Fibroblast of the aortic adventitia (primary cell): ENCODE measurements at regions not wholly inside any gene's neighbourhood (a gene's known extent, or its start where the extent isn't known, plus 50 kb on each side); places are given as distances from the start of the nearest gene placed in this dataset.

Source experiments
- DNase-seq: peaks from one replicate; pipeline ENCODE4 v3.0.0-alpha.2; 2010; ENCODE audit warnings: low read depth
- H3K4me3 ChIP-seq: 2 replicates; pipeline ENCODE4 v1.5.1; 2011; ENCODE audit warnings: low read depth, mild to moderate bottlenecking, control low read depth, low read length, moderate library complexity
- TF ChIP-seq, protein P1 (sequence below): IDR thresholded peaks from 2 replicates; pipeline ENCODE4 v1.5.1; 2011; ENCODE audit warnings: mild to moderate bottlenecking, low read length, control low read depth, inconsistent platforms; ENCODE audit not compliant: insufficient read depth

DNA sequence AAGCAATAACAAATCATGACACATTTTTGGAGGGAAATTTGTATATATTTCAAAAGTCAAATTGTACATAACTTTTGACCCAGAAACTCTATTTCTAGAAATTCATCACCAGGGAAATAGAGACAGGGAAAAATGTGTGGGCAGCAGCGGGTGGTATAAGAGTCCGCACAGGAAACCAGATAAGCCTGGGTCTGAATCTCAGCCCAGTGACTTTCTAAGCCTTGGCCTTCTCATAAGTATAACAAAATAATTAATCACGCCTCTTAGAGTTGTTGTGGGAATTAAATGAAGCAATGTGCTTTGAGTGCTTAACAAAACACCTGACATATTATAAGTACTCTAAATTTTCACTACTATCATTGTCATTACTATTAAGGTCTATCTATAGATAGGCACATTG is 149.2 kb upstream of the DAP start:
- no peak for DNase-seq
- TF ChIP-seq, protein P1, sequence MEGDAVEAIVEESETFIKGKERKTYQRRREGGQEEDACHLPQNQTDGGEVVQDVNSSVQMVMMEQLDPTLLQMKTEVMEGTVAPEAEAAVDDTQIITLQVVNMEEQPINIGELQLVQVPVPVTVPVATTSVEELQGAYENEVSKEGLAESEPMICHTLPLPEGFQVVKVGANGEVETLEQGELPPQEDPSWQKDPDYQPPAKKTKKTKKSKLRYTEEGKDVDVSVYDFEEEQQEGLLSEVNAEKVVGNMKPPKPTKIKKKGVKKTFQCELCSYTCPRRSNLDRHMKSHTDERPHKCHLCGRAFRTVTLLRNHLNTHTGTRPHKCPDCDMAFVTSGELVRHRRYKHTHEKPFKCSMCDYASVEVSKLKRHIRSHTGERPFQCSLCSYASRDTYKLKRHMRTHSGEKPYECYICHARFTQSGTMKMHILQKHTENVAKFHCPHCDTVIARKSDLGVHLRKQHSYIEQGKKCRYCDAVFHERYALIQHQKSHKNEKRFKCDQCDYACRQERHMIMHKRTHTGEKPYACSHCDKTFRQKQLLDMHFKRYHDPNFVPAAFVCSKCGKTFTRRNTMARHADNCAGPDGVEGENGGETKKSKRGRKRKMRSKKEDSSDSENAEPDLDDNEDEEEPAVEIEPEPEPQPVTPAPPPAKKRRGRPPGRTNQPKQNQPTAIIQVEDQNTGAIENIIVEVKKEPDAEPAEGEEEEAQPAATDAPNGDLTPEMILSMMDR, result no peak
- no peak overlapping the region for H3K4me3 ChIP-seq

GRCh38 chr5:10904862-10905432 is 143.9 kb upstream of the DAP start:
- DNase-seq, result no peak

GRCh38 chr5:10903786-10904560 is 142.9 kb upstream of the DAP start:
- TF ChIP-seq, protein P1, result no peak
- no peak for DNase-seq
- no peak overlapping the region for H3K4me3 ChIP-seq

More at GRCh38 chr5:10904862-10905432, 143.9 kb upstream of the DAP start:
- H3K4me3 ChIP-seq, result no peak overlapping the region
- TF ChIP-seq, protein P1, result no peak

GRCh38 chr5:10902145-10902544 is 141.1 kb upstream of the DAP start:
- peak; percentile 13 for DNase-seq
- H3K4me3 ChIP-seq, result no peak overlapping the region
- TF ChIP-seq, protein P1, result no peak

DNA sequence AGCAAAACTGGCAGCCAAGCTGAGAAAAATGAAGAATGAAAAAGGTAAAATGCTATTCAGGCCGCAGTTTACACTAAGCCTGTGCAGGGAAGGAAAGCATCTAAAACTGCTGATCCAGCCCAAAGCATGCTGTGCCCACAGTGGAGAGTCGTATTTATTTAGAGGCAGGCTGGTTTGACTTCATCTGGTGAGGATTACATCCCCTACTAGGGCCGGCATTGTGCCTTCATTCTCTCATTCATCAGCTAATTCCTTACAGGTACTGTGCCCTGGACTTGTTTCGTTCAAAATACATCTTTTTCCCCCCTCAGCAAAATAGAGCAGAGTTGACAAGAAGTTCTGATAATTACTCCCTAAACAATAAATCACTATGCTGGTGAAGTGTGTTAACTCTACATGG is 137.5 kb upstream of the DAP start:
- TF ChIP-seq, protein P1, result no peak
- DNase-seq, result no peak
- no peak overlapping the region for H3K4me3 ChIP-seq

DNA sequence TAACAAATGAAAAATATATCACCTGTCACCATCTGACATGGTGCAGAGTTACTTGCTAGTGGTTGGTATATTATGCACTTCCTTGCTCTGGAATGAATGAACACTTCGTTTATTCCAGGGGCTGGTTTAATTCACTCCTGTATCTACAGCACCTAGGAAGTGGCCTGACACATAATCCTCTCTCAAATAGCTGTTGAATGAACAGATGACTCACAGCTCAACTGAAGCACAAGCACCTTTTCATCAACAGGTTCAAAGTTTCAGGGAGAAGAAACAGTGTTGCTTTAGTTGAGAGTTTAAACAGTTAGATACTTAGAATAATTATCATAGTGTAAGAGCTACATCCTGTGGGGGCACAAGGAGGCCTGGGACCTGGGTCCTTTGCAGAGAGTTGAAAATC is 135.0 kb upstream of the DAP start:
- H3K4me3 ChIP-seq, result no peak overlapping the region
- DNase-seq, result no peak
- TF ChIP-seq, protein P1, result no peak
